Activated CD4-positive, alpha-beta T cell treated with anti-CD3 and anti-CD28 coated beads, Interleukin-2, Interleukin-4, amounts not matched to agents 100 ng/mL and 50 ng/mL, durations not matched to agents 16 hours and 8 hours (primary cell): ENCODE measurements at regions not wholly inside any gene's neighbourhood (a gene's known extent, or its start where the extent isn't known, plus 50 kb on each side); places are given as distances from the start of the nearest gene placed in this dataset.
"Not testable (repeated sequence)": the region's sequence is repeated elsewhere in the genome, so short reads cannot be mapped to it uniquely, and the experiment has no call there.

Experiments used
- DNase-seq: peaks from one replicate; pipeline ENCODE4 v3.0.0-alpha.2; 2020; ENCODE audit warnings: low spot score

- DNase-seq: no peak
Measured at GRCh38 chr18:64717026-64717425, 568.1 kb upstream of the LINC00305 start.

GRCh38 chr18:64714086-64714485 is 565.2 kb upstream of the LINC00305 start:
- DNase-seq: no peak

- DNase-seq: no peak
Measured at GRCh38 chr18:64713284-64713683, 564.4 kb upstream of the LINC00305 start.

GRCh38 chr18:64712035-64712434 is 563.1 kb upstream of the LINC00305 start:
- DNase-seq: no peak

GRCh38 chr18:64710105-64710861 is 561.4 kb upstream of the LINC00305 start:
- no peak for DNase-seq

- DNase-seq: no peak
Measured at GRCh38 chr18:64707052-64707451, 558.2 kb upstream of the LINC00305 start.

- no peak for DNase-seq
Measured at GRCh38 chr18:64699081-64699480, 550.2 kb upstream of the LINC00305 start.

- no peak for DNase-seq
Measured at GRCh38 chr18:64695851-64696553, 547.1 kb upstream of the LINC00305 start.

- no peak for DNase-seq
Measured at GRCh38 chr18:64693766-64694165, 544.9 kb upstream of the LINC00305 start.

- no peak for DNase-seq
Measured at GRCh38 chr18:64692826-64693225, 543.9 kb upstream of the LINC00305 start.

GRCh38 chr18:64679121-64679520 is 530.2 kb upstream of the LINC00305 start:
- no peak for DNase-seq

- DNase-seq: no peak
Measured at GRCh38 chr18:64678048-64678447, 529.2 kb upstream of the LINC00305 start.

GRCh38 chr18:64674694-64675093 is 525.8 kb upstream of the LINC00305 start:
- no peak for DNase-seq

- DNase-seq: not testable (repeated sequence)
Measured at GRCh38 chr18:64671293-64671692, 522.4 kb upstream of the LINC00305 start.

GRCh38 chr18:64668461-64668962 is 519.6 kb upstream of the LINC00305 start:
- DNase-seq: no peak

- no peak for DNase-seq
Measured at GRCh38 chr18:64663086-64663485, 514.2 kb upstream of the LINC00305 start.

- DNase-seq: no peak
Measured at GRCh38 chr18:64659196-64659595, 510.3 kb upstream of the LINC00305 start.

GRCh38 chr18:64653068-64653467 is 504.2 kb upstream of the LINC00305 start:
- DNase-seq: no peak

- DNase-seq: no peak
Measured at GRCh38 chr18:64650068-64650467, 501.2 kb upstream of the LINC00305 start.

- DNase-seq: no peak
Measured at GRCh38 chr18:64645753-64646152, 496.9 kb upstream of the LINC00305 start.

- DNase-seq: no peak
Measured at GRCh38 chr18:64639536-64639935, 490.6 kb upstream of the LINC00305 start.

GRCh38 chr18:64620971-64621560 is 472.2 kb upstream of the LINC00305 start:
- no peak for DNase-seq

- no peak for DNase-seq
Measured at GRCh38 chr18:64618390-64618789, 469.5 kb upstream of the LINC00305 start.
